Hepatocyte (in vitro differentiated cells): ENCODE measurements at regions not wholly inside any gene's neighbourhood (a gene's known extent, or its start where the extent isn't known, plus 50 kb on each side); places are given as distances from the start of the nearest gene placed in this dataset.

Experiments used
- DNase-seq: peaks from one replicate; pipeline ENCODE4 v3.0.0-alpha.2; 2016; ENCODE audit warnings: low spot score
- H2AFZ ChIP-seq: fragments of 200-600 bp; sonication (generic); 2 replicates; pipeline ENCODE4 v1.6.0; 2016; ENCODE audit warnings: antibody characterized with exemption, mild to moderate bottlenecking
- H3K27ac ChIP-seq: fragments of 200-600 bp; sonication (generic); 2 replicates; pipeline ENCODE4 v1.5.1; 2016; ENCODE audit warnings: mild to moderate bottlenecking
- H3K27me3 ChIP-seq: fragments of 200-600 bp; sonication (generic); 2 replicates; pipeline ENCODE4 v1.6.1; 2016
- H3K36me3 ChIP-seq: fragments of 200-600 bp; sonication (generic); replicated peaks from 2 replicates; pipeline ENCODE4 v1.5.1; 2016; ENCODE audit warnings: low read depth; ENCODE audit not compliant: insufficient read depth
- H3K4me1 ChIP-seq: fragments of 200-600 bp; sonication (generic); 2 replicates; pipeline ENCODE4 v1.5.1; 2016; ENCODE audit warnings: mild to moderate bottlenecking, moderate library complexity; ENCODE audit not compliant: insufficient read depth
- H3K4me2 ChIP-seq: fragments of 200-600 bp; sonication (generic); 2 replicates; pipeline ENCODE4 v1.6.0; 2016
- H3K4me3 ChIP-seq: fragments of 200-600 bp; sonication (generic); 2 replicates; pipeline ENCODE4 v1.5.1; 2016; ENCODE audit warnings: mild to moderate bottlenecking
- H3K79me2 ChIP-seq: fragments of 200-600 bp; sonication (generic); 2 replicates; pipeline ENCODE4 v1.6.0; 2017; ENCODE audit warnings: mild to moderate bottlenecking
- H3K9me2 ChIP-seq: fragments of 200-600 bp; sonication (generic); replicated peaks from 2 replicates; pipeline ENCODE4 v1.6.0; 2017; ENCODE audit warnings: mild to moderate bottlenecking; ENCODE audit not compliant: insufficient read depth
- H3K9me3 ChIP-seq: fragments of 200-600 bp; sonication (generic); 2 replicates; pipeline ENCODE4 v1.5.1; 2016; ENCODE audit warnings: low read depth, mild to moderate bottlenecking
- H4K20me1 ChIP-seq: fragments of 200-600 bp; sonication (generic); 2 replicates; pipeline ENCODE4 v1.6.0; 2016; ENCODE audit warnings: mild to moderate bottlenecking; ENCODE audit not compliant: insufficient read depth, poor library complexity, severe bottlenecking
- CTCF ChIP-seq: fragments of 200-600 bp; sonication (generic); IDR thresholded peaks from 2 replicates; pipeline ENCODE4 v1.5.1; 2016; ENCODE audit warnings: antibody characterized with exemption, mild to moderate bottlenecking; ENCODE audit not compliant: poor library complexity
- EZH2 ChIP-seq: fragments of 200-600 bp; sonication (generic); IDR thresholded peaks from 2 replicates; pipeline ENCODE4 v1.6.1; 2016; ENCODE audit warnings: antibody characterized with exemption, mild to moderate bottlenecking, borderline replicate concordance
- EZH2phosphoT487 ChIP-seq: fragments of 200-600 bp; sonication (generic); IDR thresholded peaks from one replicate; pipeline ENCODE4 v1.6.1; 2018; ENCODE audit warnings: antibody characterized with exemption, mild to moderate bottlenecking, low read depth, moderate library complexity; ENCODE audit not compliant: unreplicated experiment, severe bottlenecking
- WGBS: methylation state at CpG from one replicate; pipeline ENCODE4 v1.1.6; 2016; ENCODE audit warnings: low lambda C conversion rate; ENCODE audit errors: missing lambda C conversion rate; 5-methylcytosine and 5-hydroxymethylcytosine counted together

DNA sequence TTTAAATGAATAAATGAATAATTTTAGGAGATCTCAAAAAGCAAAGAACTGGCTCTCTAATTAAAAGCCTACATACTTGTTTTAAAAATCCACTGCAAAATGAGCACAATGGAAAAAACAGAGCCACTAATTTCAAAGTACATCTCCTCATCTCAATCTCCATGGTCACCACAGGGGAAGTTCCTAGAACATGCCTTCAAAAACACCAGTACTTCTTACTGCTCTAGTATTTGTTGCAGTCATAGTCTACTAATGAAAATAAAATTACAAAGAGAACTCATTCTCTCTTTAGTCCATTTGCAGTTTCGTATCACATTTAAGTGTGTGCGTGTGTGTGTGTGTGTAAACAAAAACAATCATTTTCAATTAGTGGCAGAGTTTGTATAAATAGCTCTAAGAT lies 54.0 kb downstream of the PIK3C2A start:
- Histone ChIP-seq H2AFZ (no peak overlapping the region), H3K9me3 (no peaks in the 10 kb centered on the region), H4K20me1 (peaks cover 41% of the 10 kb centered on the region), H3K27me3 (no peaks in the 10 kb centered on the region), H3K4me2 (no peak overlapping the region), H3K36me3 (no peaks in the 10 kb centered on the region), H3K79me2 (peaks cover 50% of the 10 kb centered on the region), H3K4me3 (no peak overlapping the region), H3K4me1 (no peaks in the 10 kb centered on the region), H3K9me2 (no peaks in the 10 kb centered on the region), H3K27ac (no peak overlapping the region)
- TF ChIP-seq EZH2phosphoT487 (no peak), CTCF (no peak), EZH2 (no peak)
- no peak for DNase-seq
- WGBS = 97% methylated on average over 2 of the region's 2 CpGs

GRCh38 chr11:17152306-17152705 lies 55.5 kb downstream of the PIK3C2A start:
- H3K4me1 ChIP-seq = no peaks in the 10 kb centered on the region
- H4K20me1 ChIP-seq = peaks cover 28% of the 10 kb centered on the region
- no peak overlapping the region for H3K4me2 ChIP-seq
- H3K9me2 ChIP-seq = no peaks in the 10 kb centered on the region
- no peaks in the 10 kb centered on the region for H3K9me3 ChIP-seq
- H3K4me3 ChIP-seq = no peak overlapping the region
- no peak overlapping the region for H2AFZ ChIP-seq
- H3K27ac ChIP-seq = no peak overlapping the region
- H3K36me3 ChIP-seq = no peaks in the 10 kb centered on the region
- WGBS = 91% methylated on average over 1 of the region's 1 CpG
- H3K79me2 ChIP-seq = peaks cover 36% of the 10 kb centered on the region
- H3K27me3 ChIP-seq = no peaks in the 10 kb centered on the region
- DNase-seq = no peak
- TF ChIP-seq EZH2 (no peak), EZH2phosphoT487 (no peak)

DNA sequence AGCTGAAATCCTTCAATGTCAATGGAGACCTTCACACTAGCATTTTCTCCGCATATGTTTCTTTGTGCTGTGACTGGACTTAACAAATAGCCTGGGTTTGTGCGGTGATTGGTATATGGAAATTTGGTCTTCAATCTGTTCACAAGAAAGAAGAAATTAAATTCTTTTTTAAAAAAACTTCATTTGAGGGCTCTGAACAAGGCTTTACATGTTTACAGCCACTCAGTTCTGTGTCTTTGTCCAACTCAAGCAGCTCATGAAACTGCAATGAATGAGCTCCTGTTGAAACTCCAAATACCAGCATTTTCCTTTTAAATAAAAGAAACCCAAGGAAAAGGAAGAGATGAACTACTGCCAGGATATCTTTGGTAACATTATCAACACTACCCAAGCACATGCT lies 57.3 kb downstream of the PIK3C2A start:
- Histone ChIP-seq H3K36me3 (no peaks in the 10 kb centered on the region), H3K4me3 (no peak overlapping the region), H3K27ac (no peak overlapping the region), H2AFZ (no peak overlapping the region), H3K27me3 (no peaks in the 10 kb centered on the region), H3K4me2 (no peak overlapping the region), H3K9me3 (no peaks in the 10 kb centered on the region), H4K20me1 (peaks cover 12% of the 10 kb centered on the region), H3K79me2 (peaks cover 19% of the 10 kb centered on the region), H3K9me2 (no peaks in the 10 kb centered on the region), H3K4me1 (no peaks in the 10 kb centered on the region)
- TF ChIP-seq EZH2phosphoT487 (no peak), CTCF (no peak), EZH2 (no peak)
- 92% methylated on average over 2 of the region's 2 CpGs for WGBS
- DNase-seq = no peak

DNA sequence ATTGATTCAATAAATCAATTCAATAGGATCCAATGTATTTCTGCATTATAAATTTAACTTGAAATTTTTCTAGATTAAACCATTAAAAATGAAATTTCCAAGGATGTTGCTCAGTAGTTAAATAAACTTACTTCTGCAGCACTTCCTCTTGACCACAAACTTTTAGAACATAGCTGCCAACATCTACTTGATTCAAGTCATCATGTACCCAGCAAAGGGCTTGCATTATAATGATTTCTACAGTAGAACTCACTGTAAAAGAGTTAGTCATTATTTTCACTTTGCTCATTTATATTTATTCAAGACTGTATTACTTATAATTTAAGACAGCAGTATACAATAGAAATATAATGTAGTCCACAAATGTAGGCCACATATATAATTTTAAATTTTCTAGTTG lies 59.2 kb downstream of the PIK3C2A start:
- peaks cover 18% of the 10 kb centered on the region for H3K79me2 ChIP-seq
- H3K4me2 ChIP-seq = no peak overlapping the region
- DNase-seq = no peak
- no peaks in the 10 kb centered on the region for H3K27me3 ChIP-seq
- H4K20me1 ChIP-seq = peaks cover 11% of the 10 kb centered on the region
- H3K27ac ChIP-seq = no peak overlapping the region
- no peaks in the 10 kb centered on the region for H3K36me3 ChIP-seq
- H2AFZ ChIP-seq = no peak overlapping the region
- H3K9me2 ChIP-seq = no peaks in the 10 kb centered on the region
- H3K9me3 ChIP-seq = no peaks in the 10 kb centered on the region
- TF ChIP-seq EZH2 (no peak), CTCF (no peak), EZH2phosphoT487 (no peak)
- no peaks in the 10 kb centered on the region for H3K4me1 ChIP-seq
- H3K4me3 ChIP-seq = no peak overlapping the region
